ENCODE measurements at regions not wholly inside any gene's neighbourhood (a gene's known extent, or its start where the extent isn't known, plus 50 kb on each side); places are given as distances from the start of the nearest gene placed in this dataset.

GRCh38 chr1:21340230-21340945 lies 50.1 kb upstream of the ECE1 start:
- TF ChIP-seq POLR2A (IDR thresholded peaks at IDR 0.05; ENCODE audit: extremely low read depth, insufficient read length) (no peak), CTCF (IDR thresholded peaks at IDR 0.05; ENCODE audit: low read depth, low read length) (no peak), MYC (IDR thresholded peaks at IDR 0.05; ENCODE audit: low read depth, low read length) (no peak), MAX (IDR thresholded peaks at IDR 0.05; ENCODE audit: low read depth, low read length) (no peak)
- DNase-seq (ENCODE audit: low read depth) = no peak
- no peak overlapping the region for H3K4me3 ChIP-seq (ENCODE audit: low read depth, low read length)
